ENCODE measurements at regions not wholly inside any gene's neighbourhood (a gene's known extent, or its start where the extent isn't known, plus 50 kb on each side); places are given as distances from the start of the nearest gene placed in this dataset.

DNA sequence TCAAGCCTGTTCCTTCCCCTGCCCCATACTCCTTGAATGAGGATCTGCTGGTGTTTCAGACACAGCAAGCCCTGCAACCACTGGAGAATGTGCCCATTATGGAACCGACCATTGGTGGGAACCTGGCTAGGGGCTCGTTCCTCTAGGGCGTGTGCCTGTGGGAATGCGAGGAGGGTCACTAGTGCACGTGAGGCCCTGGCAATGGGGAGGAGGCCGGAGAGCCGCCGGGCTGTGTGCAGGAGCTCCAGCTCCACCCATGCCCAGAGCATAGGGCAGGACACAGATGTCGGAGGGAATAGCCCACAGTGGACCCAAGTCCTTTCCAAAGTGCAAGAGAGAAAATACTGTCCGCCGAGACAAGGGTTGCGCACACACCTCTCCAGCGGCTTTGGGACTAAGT, 99.3 kb downstream of the ERMARD start:
- Histone ChIP-seq H3K27ac (ENCODE audit: low read length) (no peak overlapping the region), H3K4me3 (ENCODE audit: low read length in 2 of 2) (no peak overlapping the region), H3K9me3 (ENCODE audit: control insufficient read depth in 2 of 2, low read length in 2 of 2) (no peaks in the 10 kb centered on the region), H3K4me1 (ENCODE audit: control insufficient read depth, insufficient read depth, low read length) (no peaks in the 10 kb centered on the region), H3K9ac (ENCODE audit: low read length in 2 of 2) (no peak overlapping the region), H3K36me3 (ENCODE audit: control insufficient read depth in 2 of 2, insufficient read depth in 2 of 2, low read length in 2 of 2) (no peaks in the 10 kb centered on the region), H3K27me3 (ENCODE audit: control insufficient read depth in 1 of 2, insufficient read depth in 2 of 2, low read length in 2 of 2) (peaks cover 0 to 6% of the 10 kb centered on the region in 2 donors)

DNA sequence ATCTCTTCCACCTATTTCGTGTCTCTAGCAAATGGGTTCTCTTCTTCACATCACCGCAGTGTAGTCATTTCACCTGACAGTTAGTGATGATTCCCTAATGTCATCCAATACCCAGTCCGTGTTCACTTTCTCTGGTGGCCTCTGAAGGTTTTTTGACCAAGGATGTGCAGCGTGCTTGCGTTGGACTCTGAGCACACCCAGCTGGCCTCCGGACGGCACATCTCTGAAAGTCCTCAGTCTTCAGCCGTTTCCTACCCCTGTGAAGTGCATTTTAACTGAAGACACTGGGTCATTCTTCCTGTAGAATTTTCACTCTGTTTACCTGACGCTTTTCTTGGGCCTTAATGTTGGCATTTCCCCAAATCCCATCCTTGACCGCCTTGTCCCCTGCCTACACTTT, 98.7 kb downstream of the ERMARD start:
- H3K27me3 ChIP-seq (ENCODE audit: control insufficient read depth in 1 of 2, insufficient read depth in 2 of 2, low read length in 2 of 2), result peaks cover 2 to 6% of the 10 kb centered on the region in 2 donors
- H3K27ac ChIP-seq (ENCODE audit: low read length), result no peak overlapping the region
- H3K4me3 ChIP-seq (ENCODE audit: low read length in 2 of 2), result no peak overlapping the region
- H3K36me3 ChIP-seq (ENCODE audit: control insufficient read depth in 2 of 2, insufficient read depth in 2 of 2, low read length in 2 of 2), result no peaks in the 10 kb centered on the region
- no peaks in the 10 kb centered on the region for H3K9me3 ChIP-seq (ENCODE audit: control insufficient read depth in 2 of 2, low read length in 2 of 2)
- H3K4me1 ChIP-seq (ENCODE audit: control insufficient read depth, insufficient read depth, low read length), result no peaks in the 10 kb centered on the region
- no peak overlapping the region for H3K9ac ChIP-seq (ENCODE audit: low read length in 2 of 2)

DNA sequence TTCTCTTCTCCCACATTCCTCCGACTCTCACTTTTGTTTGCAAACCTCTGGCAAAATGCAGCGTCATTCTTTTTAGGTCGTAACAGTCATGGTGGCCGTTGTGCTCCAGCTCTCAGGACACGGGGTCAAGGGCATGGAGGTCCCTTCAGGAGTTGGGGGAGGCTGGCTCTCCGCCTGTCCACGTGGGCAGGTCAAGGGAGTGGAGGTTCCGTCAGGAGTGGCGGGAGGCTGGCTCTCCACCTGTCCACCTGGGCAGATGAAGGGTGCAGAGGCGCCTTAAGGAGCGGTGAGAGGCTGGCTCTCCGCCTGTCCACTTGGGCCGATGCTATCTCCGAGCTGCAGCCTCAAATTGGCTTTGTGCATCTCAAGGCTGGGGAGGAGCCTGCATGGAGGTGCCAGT, 98.0 kb downstream of the ERMARD start:
- Histone ChIP-seq H3K4me1 (ENCODE audit: control insufficient read depth, insufficient read depth, low read length) (no peaks in the 10 kb centered on the region), H3K36me3 (ENCODE audit: control insufficient read depth in 2 of 2, insufficient read depth in 2 of 2, low read length in 2 of 2) (no peaks in the 10 kb centered on the region), H3K9me3 (ENCODE audit: control insufficient read depth in 2 of 2, low read length in 2 of 2) (no peaks in the 10 kb centered on the region), H3K9ac (ENCODE audit: low read length in 2 of 2) (no peak overlapping the region), H3K27ac (ENCODE audit: low read length) (no peak overlapping the region), H3K27me3 (ENCODE audit: control insufficient read depth in 1 of 2, insufficient read depth in 2 of 2, low read length in 2 of 2) (peaks cover 6 to 7% of the 10 kb centered on the region in 2 donors), H3K4me3 (ENCODE audit: low read length in 2 of 2) (no peak overlapping the region)

- H3K27me3 ChIP-seq (ENCODE audit: control insufficient read depth in 1 of 2, insufficient read depth in 2 of 2, low read length in 2 of 2), result peaks cover 7% of the 10 kb centered on the region in 2 donors
- H3K4me3 ChIP-seq (ENCODE audit: low read length in 2 of 2), result no peak overlapping the region
- no peak overlapping the region for H3K27ac ChIP-seq (ENCODE audit: low read length)
- H3K36me3 ChIP-seq (ENCODE audit: control insufficient read depth in 2 of 2, insufficient read depth in 2 of 2, low read length in 2 of 2), result no peaks in the 10 kb centered on the region
- H3K4me1 ChIP-seq (ENCODE audit: control insufficient read depth, insufficient read depth, low read length), result no peaks in the 10 kb centered on the region
- no peaks in the 10 kb centered on the region for H3K9me3 ChIP-seq (ENCODE audit: control insufficient read depth in 2 of 2, low read length in 2 of 2)
- no peak overlapping the region for H3K9ac ChIP-seq (ENCODE audit: low read length in 2 of 2)
These were observed 97.5 kb downstream of the ERMARD start for GRCh38 chr6:169848946-169849345.

GRCh38 chr6:169847901-169848311, 96.5 kb downstream of the ERMARD start:
- H3K9me3 ChIP-seq (ENCODE audit: control insufficient read depth in 2 of 2, low read length in 2 of 2), result no peaks in the 10 kb centered on the region
- no peaks in the 10 kb centered on the region for H3K36me3 ChIP-seq (ENCODE audit: control insufficient read depth in 2 of 2, insufficient read depth in 2 of 2, low read length in 2 of 2)
- no peaks in the 10 kb centered on the region for H3K4me1 ChIP-seq (ENCODE audit: control insufficient read depth, insufficient read depth, low read length)
- no peak overlapping the region for H3K4me3 ChIP-seq (ENCODE audit: low read length in 2 of 2)
- no peak overlapping the region for H3K27ac ChIP-seq (ENCODE audit: low read length)
- H3K27me3 ChIP-seq (ENCODE audit: control insufficient read depth in 1 of 2, insufficient read depth in 2 of 2, low read length in 2 of 2), result peaks cover 7 to 9% of the 10 kb centered on the region in 2 donors
- no peak overlapping the region for H3K9ac ChIP-seq (ENCODE audit: low read length in 2 of 2)

- no peaks in the 10 kb centered on the region for H3K36me3 ChIP-seq (ENCODE audit: control insufficient read depth in 2 of 2, insufficient read depth in 2 of 2, low read length in 2 of 2)
- no peak overlapping the region for H3K27ac ChIP-seq (ENCODE audit: low read length)
- H3K9ac ChIP-seq (ENCODE audit: low read length in 2 of 2), result no peak overlapping the region
- no peaks in the 10 kb centered on the region for H3K4me1 ChIP-seq (ENCODE audit: control insufficient read depth, insufficient read depth, low read length)
- peaks cover 7 to 9% of the 10 kb centered on the region in 2 donors for H3K27me3 ChIP-seq (ENCODE audit: control insufficient read depth in 1 of 2, insufficient read depth in 2 of 2, low read length in 2 of 2)
- H3K4me3 ChIP-seq (ENCODE audit: low read length in 2 of 2), result no peak overlapping the region
- no peaks in the 10 kb centered on the region for H3K9me3 ChIP-seq (ENCODE audit: control insufficient read depth in 2 of 2, low read length in 2 of 2)
These were observed 95.8 kb downstream of the ERMARD start for GRCh38 chr6:169847141-169847674.

GRCh38 chr6:169846286-169847056, 95.0 kb downstream of the ERMARD start:
- H3K9me3 ChIP-seq (ENCODE audit: control insufficient read depth in 2 of 2, low read length in 2 of 2), result no peaks in the 10 kb centered on the region
- H3K4me1 ChIP-seq (ENCODE audit: control insufficient read depth, insufficient read depth, low read length), result no peaks in the 10 kb centered on the region
- peaks cover 7 to 9% of the 10 kb centered on the region in 2 donors for H3K27me3 ChIP-seq (ENCODE audit: control insufficient read depth in 1 of 2, insufficient read depth in 2 of 2, low read length in 2 of 2)

DNA sequence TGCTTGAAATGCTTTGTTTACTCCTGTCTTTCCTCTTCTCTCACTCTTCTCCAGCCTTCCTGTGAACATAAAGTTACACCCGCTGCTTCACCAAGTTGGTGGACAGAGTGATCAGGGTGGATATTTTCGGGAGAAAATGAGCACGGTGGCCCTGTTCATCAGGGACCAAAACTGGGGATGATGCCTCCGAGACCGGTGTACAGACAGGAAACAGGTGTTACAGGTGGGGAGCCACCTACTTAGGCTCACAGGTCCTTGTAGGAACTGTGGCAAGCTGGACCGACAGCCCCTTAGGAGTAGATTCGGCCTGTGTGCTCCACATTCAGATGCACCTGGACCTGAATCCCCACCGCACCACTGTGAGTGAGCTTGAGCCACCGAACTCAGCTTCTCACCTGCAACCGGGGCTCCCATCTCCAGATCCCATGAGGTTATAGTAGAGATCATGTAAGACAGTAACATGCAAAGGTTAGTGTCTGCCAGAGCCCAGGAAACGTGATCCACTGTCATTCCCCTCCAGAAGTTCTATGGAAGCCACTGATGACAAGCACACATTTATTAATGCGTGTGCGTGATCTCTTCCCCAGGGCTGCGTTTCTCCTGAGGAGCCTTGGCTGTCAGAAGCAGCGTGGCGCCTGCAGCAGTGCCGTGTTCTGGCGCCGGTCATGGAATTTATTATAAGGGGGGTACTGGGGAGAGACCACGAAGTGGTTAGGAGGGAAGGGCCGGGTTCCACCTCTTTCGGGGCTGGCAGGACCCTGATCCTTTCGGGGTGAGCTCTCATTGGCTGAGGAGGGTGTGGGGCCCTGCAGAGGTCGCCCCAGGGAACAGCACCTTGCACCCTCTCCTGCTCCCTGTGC, 94.2 kb downstream of the ERMARD start:
- no peaks in the 10 kb centered on the region for H3K4me1 ChIP-seq (ENCODE audit: control insufficient read depth, insufficient read depth, low read length)

More at GRCh38 chr6:169846286-169847056, 95.0 kb downstream of the ERMARD start:
- H3K9ac ChIP-seq (ENCODE audit: low read length in 2 of 2), result no peak overlapping the region
- H3K36me3 ChIP-seq (ENCODE audit: control insufficient read depth in 2 of 2, insufficient read depth in 2 of 2, low read length in 2 of 2), result no peaks in the 10 kb centered on the region
- H3K27ac ChIP-seq (ENCODE audit: low read length), result no peak overlapping the region
- no peak overlapping the region for H3K4me3 ChIP-seq (ENCODE audit: low read length in 2 of 2)

GRCh38 chr6:169844946-169845345, 93.5 kb downstream of the ERMARD start:
- H3K27ac ChIP-seq (ENCODE audit: low read length), result no peak overlapping the region
- no peaks in the 10 kb centered on the region for H3K4me1 ChIP-seq (ENCODE audit: control insufficient read depth, insufficient read depth, low read length)
- no peak overlapping the region for H3K9ac ChIP-seq (ENCODE audit: low read length in 2 of 2)
- H3K36me3 ChIP-seq (ENCODE audit: control insufficient read depth in 2 of 2, insufficient read depth in 2 of 2, low read length in 2 of 2), result no peaks in the 10 kb centered on the region
- H3K9me3 ChIP-seq (ENCODE audit: control insufficient read depth in 2 of 2, low read length in 2 of 2), result no peaks in the 10 kb centered on the region
- no peak overlapping the region for H3K4me3 ChIP-seq (ENCODE audit: low read length in 2 of 2)
- peaks cover 7 to 9% of the 10 kb centered on the region in 2 donors for H3K27me3 ChIP-seq (ENCODE audit: control insufficient read depth in 1 of 2, insufficient read depth in 2 of 2, low read length in 2 of 2)

More for the DNA sequence above, 94.2 kb downstream of the ERMARD start:
- Histone ChIP-seq H3K9ac (ENCODE audit: low read length in 2 of 2) (no peak overlapping the region), H3K27me3 (ENCODE audit: control insufficient read depth in 1 of 2, insufficient read depth in 2 of 2, low read length in 2 of 2) (peaks cover 7 to 9% of the 10 kb centered on the region in 2 donors), H3K9me3 (ENCODE audit: control insufficient read depth in 2 of 2, low read length in 2 of 2) (no peaks in the 10 kb centered on the region), H3K4me3 (ENCODE audit: low read length in 2 of 2) (no peak overlapping the region), H3K27ac (ENCODE audit: low read length) (no peak overlapping the region), H3K36me3 (ENCODE audit: control insufficient read depth in 2 of 2, insufficient read depth in 2 of 2, low read length in 2 of 2) (no peaks in the 10 kb centered on the region)

GRCh38 chr6:169843991-169844390, 92.6 kb downstream of the ERMARD start:
- Histone ChIP-seq H3K36me3 (ENCODE audit: control insufficient read depth in 2 of 2, insufficient read depth in 2 of 2, low read length in 2 of 2) (no peaks in the 10 kb centered on the region), H3K9me3 (ENCODE audit: control insufficient read depth in 2 of 2, low read length in 2 of 2) (no peaks in the 10 kb centered on the region), H3K4me1 (ENCODE audit: control insufficient read depth, insufficient read depth, low read length) (no peaks in the 10 kb centered on the region), H3K27ac (ENCODE audit: low read length) (no peak overlapping the region), H3K9ac (ENCODE audit: low read length in 2 of 2) (no peak overlapping the region), H3K4me3 (ENCODE audit: low read length in 2 of 2) (no peak overlapping the region), H3K27me3 (ENCODE audit: control insufficient read depth in 1 of 2, insufficient read depth in 2 of 2, low read length in 2 of 2) (peaks cover 7 to 9% of the 10 kb centered on the region in 2 donors)
